PFSK-1 (cell line): ENCODE measurements at regions not wholly inside any gene's neighbourhood (a gene's known extent, or its start where the extent isn't known, plus 50 kb on each side); places are given as distances from the start of the nearest gene placed in this dataset.

ENCODE experiments used
- FOXP2 ChIP-seq: optimal IDR thresholded peaks from 2 replicates; pipeline ENCODE3; 2011; ENCODE audit warnings: borderline replicate concordance, control low read depth, inconsistent platforms; ENCODE audit not compliant: insufficient read depth; ENCODE audit errors: extremely low read length, extremely low read depth
- POLR2AphosphoS5 ChIP-seq: IDR thresholded peaks from 2 replicates; pipeline ENCODE4 v1.6.1; 2012; ENCODE audit warnings: low read depth, mild to moderate bottlenecking, control low read depth, low read length, moderate library complexity
- SIN3A ChIP-seq: IDR thresholded peaks from 2 replicates; pipeline ENCODE4 v1.6.1; 2012; ENCODE audit warnings: mild to moderate bottlenecking, low read length, moderate library complexity, borderline replicate concordance; ENCODE audit not compliant: insufficient read depth
- TAF1 ChIP-seq: IDR thresholded peaks from 2 replicates; pipeline ENCODE4 v1.6.1; 2012; ENCODE audit warnings: low read length, control low read depth, borderline replicate concordance; ENCODE audit not compliant: insufficient read depth
- TF ChIP-seq, protein P1 (sequence below), 2 experiments: IDR thresholded peaks; 2 replicates each; pipeline versions ENCODE4 v1.6.1 to v1.8.0; 2011 to 2012; ENCODE audit warnings: low read depth in 2 of 2, low read length in 2 of 2, control low read depth in 1 of 2, inconsistent platforms in 1 of 2, mild to moderate bottlenecking in 1 of 2, moderate library complexity in 1 of 2; ENCODE audit not compliant: insufficient read depth in 1 of 2

DNA sequence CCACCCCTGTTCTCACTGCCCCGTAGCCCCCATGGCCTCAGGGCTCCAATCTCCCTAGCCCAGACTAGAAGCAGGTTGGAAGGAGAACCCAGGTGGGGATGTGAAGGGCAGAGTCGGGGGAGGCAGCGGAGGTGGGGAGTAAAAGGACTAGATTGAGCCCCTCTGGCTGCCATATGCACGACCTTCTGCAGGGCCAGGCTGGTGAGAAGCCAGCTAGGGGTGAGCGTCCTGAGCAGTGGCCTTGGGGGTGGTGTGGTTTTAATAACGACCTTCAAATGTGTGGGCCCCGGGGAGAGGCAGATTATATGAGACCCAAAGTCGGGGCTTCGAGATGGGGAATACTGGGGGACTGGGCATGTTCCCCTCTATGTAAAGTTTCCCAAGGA is 139.5 kb downstream of the C9orf50 start:
- TF ChIP-seq, protein P1, sequence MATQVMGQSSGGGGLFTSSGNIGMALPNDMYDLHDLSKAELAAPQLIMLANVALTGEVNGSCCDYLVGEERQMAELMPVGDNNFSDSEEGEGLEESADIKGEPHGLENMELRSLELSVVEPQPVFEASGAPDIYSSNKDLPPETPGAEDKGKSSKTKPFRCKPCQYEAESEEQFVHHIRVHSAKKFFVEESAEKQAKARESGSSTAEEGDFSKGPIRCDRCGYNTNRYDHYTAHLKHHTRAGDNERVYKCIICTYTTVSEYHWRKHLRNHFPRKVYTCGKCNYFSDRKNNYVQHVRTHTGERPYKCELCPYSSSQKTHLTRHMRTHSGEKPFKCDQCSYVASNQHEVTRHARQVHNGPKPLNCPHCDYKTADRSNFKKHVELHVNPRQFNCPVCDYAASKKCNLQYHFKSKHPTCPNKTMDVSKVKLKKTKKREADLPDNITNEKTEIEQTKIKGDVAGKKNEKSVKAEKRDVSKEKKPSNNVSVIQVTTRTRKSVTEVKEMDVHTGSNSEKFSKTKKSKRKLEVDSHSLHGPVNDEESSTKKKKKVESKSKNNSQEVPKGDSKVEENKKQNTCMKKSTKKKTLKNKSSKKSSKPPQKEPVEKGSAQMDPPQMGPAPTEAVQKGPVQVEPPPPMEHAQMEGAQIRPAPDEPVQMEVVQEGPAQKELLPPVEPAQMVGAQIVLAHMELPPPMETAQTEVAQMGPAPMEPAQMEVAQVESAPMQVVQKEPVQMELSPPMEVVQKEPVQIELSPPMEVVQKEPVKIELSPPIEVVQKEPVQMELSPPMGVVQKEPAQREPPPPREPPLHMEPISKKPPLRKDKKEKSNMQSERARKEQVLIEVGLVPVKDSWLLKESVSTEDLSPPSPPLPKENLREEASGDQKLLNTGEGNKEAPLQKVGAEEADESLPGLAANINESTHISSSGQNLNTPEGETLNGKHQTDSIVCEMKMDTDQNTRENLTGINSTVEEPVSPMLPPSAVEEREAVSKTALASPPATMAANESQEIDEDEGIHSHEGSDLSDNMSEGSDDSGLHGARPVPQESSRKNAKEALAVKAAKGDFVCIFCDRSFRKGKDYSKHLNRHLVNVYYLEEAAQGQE (IDR thresholded peaks at IDR 0.05; ENCODE audit: insufficient read depth in 1 of 2, low read depth in 2 of 2, low read length in 2 of 2) = no peak
- TF ChIP-seq POLR2AphosphoS5 (no peak), SIN3A (no peak), TAF1 (no peak), FOXP2 (no peak)

DNA sequence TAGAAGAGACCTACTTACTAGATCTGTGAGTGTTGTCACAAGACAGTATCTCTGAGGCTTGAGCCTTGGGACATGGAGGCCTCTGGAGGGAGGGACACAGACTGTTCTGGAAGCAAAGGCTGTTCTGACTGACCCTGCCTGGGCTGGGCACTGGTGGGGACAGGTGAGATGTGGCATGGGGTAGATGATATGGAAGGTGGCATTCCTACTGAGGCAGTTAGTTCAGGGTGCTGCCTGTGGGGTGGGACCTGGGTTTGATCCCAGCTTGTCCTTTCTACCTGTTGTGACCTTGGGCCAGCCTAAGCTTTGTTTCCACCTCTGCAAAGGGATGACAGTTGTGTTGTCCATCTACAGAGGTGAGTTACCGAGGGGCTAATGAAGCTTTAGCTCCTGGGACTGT is 140.2 kb downstream of the C9orf50 start:
- no peak for TF ChIP-seq POLR2AphosphoS5
- no peak for TF ChIP-seq FOXP2
- TF ChIP-seq, protein P1 (IDR thresholded peaks at IDR 0.05; ENCODE audit: insufficient read depth in 1 of 2, low read depth in 2 of 2, low read length in 2 of 2) = no peak
- TF ChIP-seq SIN3A = no peak
- TF ChIP-seq TAF1 = no peak

DNA sequence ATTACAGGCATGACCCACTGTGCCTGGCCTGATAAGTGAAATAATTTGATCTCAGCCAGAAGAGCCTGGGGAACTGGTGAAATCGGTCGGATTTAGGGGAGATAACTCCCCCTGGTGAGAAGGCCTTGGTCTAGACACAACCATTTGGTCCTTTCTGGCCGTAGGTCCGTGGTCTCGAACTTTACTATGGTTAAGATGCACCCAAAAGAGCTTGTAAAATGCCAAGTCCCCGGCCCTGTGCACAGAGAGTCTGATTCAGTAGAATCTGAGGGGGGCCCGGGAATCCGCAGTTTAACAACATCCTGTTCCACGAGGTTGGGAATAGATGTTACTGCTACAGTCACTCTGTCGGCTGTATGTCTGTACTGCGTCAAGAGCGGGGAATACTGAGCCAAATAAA is 140.7 kb downstream of the C9orf50 start:
- TF ChIP-seq SIN3A (no peak), POLR2AphosphoS5 (no peak), FOXP2 (no peak), TAF1 (no peak)
- TF ChIP-seq, protein P1 (IDR thresholded peaks at IDR 0.05; ENCODE audit: insufficient read depth in 1 of 2, low read depth in 2 of 2, low read length in 2 of 2) = no peak

DNA sequence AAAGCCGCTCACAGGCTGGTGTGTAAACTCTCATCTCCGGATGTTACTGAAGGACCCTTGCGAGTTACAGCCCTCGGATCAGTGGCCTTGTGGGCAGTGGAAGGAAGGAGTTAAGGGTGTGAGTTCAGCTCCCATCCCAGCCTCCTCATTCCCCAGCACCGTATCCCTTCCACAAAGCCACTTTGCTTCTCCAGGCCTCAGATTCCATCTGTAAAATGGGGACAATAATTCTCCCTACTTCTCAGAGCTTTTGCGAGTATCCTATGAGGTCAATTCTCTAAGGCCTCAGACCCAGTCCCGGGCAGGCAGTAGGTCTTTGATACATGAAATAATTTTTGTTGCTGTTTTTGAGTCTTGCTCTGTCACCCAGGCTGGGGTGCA is 141.3 kb downstream of the C9orf50 start:
- TF ChIP-seq SIN3A = no peak
- TF ChIP-seq, protein P1 (IDR thresholded peaks at IDR 0.05; ENCODE audit: insufficient read depth in 1 of 2, low read depth in 2 of 2, low read length in 2 of 2) = no peak
- TF ChIP-seq POLR2AphosphoS5 = no peak
- no peak for TF ChIP-seq FOXP2
- no peak for TF ChIP-seq TAF1

DNA sequence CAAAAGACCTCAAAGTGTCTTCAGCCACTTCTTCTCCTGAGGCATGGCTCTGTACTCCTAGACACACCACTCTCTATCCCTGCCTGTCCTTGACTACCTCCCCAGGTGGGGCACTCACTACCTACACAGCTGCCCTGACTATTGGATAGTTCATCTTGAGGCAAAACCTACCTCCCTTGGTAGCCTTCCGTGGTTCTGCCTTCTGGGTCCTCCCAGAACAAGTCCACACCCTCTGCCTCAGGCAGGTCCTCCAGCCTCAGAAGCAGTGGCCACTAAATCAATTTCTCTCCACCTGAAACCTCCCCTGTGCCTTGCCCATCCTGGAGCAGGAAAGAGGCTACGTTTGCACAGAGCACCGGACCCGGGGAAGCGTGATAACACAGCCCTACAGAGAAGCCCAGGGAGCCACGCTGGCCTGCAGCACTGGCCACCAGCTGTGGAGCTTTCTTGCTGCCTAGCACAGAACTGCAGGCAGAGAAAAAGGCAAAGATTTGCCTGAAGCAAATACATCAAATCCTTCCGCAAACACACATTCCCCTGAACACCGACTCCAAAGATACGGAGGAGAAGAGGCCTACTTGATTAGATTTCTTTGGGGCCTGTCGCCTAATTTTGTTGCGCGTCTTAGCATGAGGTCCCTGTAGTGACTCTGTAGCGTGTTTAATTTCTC is 141.8 kb downstream of the C9orf50 start:
- no peak for TF ChIP-seq SIN3A
- no peak for TF ChIP-seq POLR2AphosphoS5
- no peak for TF ChIP-seq FOXP2
- TF ChIP-seq, protein P1 (IDR thresholded peaks at IDR 0.05; ENCODE audit: insufficient read depth in 1 of 2, low read depth in 2 of 2, low read length in 2 of 2) = no peak
- TF ChIP-seq TAF1 = no peak
